Inferior parietal cortex (tissue), 1 donor: ENCODE measurements at regions not wholly inside any gene's neighbourhood (a gene's known extent, or its start where the extent isn't known, plus 50 kb on each side); places are given as distances from the start of the nearest gene placed in this dataset.

Source experiments
- DNase-seq: peaks from one replicate; pipeline ENCODE4 v3.0.0-alpha.2; 2016; ENCODE audit errors: extremely low spot score

- DNase-seq: no peak
Measured at GRCh38 chr1:181387702-181388101, 95.6 kb upstream of the CACNA1E start.

- DNase-seq: no peak
Measured at GRCh38 chr1:181390410-181391077, 92.8 kb upstream of the CACNA1E start.

DNA sequence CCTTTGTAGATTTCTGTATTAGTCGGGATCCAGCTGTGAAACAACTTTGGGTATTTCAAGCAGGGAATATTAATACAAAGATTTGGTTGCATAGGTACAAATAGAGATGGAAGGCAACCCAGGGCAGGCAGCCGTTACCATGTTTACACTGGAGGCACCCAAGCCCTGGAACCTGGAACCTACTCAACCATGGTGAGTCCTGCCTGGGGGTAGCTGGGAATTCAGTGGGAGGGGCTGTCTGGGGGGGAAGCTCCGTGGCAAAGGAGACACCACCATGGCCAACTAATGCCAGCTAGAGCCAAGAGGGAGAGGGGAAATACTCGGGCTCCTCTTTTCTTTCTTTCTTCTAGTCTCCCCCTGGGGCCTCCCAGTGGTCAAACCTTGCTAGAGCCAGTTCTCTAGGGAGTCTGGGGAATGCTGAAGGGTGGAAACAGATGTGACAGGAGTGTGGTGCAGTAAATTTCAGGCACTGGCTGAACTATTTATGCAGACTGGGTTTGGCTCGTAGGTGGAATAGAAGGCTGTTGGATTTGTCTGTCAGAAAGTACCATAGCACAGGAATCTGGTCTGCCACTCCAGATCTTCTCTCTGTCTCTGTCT, 91.9 kb upstream of the CACNA1E start:
- no peak for DNase-seq

DNA sequence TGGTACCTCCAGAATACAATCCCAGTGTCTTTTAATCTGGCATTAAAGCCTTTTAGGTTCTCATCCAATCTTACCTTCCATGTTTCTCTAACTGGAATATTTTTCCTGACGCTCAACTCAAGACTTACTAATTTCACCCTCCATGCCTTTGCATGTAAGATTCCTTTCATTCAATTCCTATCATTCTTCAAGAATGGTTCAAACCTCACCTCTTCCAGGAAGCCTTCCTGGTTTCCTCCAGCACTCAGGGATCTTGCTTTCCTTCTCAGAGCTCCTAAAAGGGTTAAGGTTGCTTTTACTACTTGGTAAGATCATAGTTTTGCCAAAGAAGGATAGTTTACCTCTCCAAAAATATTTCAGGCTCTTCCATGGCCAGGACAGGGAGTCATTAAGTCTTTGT, 91.2 kb upstream of the CACNA1E start:
- no peak for DNase-seq

DNA sequence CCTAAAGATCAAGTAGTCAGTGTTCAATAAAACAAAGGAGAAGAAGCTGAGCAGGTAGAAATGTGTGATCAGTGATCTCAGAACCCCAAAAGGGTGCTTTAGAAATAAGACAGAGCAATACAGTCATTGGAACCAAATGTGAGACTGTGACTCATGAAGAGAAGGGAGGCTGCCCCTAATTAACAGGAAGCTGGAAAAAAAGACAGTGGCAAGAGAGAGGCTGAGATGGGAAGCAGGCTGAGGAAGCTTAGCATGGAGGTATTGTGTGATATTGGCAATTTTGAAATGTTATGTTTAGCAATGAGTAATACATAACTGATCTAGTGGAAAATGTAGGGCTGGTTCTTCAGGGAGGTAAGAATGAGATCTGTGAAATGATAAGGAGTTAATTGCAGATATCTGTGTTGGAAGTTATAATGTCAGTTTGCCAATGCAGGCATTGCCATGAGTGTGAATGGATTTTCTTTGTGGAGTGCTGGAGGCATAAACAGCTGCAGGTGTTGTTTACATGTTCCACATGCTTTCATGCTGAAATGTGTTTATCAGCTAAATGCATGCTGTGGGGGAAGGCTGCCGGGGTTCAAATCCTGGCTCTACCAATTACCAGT, 90.6 kb upstream of the CACNA1E start:
- DNase-seq: no peak

DNA sequence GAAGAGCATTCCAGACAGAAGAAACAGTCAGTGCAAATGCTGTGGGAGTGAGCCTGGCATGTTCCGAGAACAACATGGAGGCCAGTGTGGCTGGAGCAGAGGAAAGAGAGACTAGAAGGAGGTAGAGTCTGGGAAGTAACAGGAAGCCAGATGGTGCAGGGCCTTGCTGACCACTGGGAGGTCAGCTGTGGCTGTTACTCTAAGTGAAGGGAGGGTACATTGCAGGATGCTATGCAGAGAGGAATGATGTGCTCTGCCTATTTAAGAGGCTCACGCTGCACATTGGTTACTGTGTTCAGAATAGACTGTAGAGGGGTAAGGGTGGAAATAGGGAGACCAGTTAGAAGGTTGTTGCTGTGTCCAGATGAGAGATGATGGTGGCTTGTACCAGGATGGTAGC, 88.6 kb upstream of the CACNA1E start:
- DNase-seq: no peak

GRCh38 chr1:181396171-181396670, 87.1 kb upstream of the CACNA1E start:
- DNase-seq: no peak

DNA sequence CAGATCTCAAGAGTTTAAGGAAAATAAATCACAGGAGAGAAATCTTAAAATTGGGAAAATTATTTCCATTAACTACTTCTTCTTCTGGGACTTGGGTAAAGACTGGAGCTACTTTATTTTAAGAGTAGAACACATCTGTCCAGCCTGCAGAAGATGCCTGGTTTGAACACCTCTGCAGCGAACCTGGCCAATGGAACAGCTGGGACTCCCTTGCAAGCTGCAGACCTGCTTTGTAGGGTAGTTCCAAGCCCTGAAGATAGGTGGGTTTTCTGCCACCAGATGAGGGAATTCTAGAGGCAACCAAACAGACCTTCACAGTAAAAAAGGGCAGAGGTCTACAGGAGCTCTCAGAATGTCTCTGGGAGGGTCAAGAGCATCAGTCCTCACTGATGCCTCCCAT, 86.5 kb upstream of the CACNA1E start:
- no peak for DNase-seq

GRCh38 chr1:181397845-181398244, 85.5 kb upstream of the CACNA1E start:
- no peak for DNase-seq

DNA sequence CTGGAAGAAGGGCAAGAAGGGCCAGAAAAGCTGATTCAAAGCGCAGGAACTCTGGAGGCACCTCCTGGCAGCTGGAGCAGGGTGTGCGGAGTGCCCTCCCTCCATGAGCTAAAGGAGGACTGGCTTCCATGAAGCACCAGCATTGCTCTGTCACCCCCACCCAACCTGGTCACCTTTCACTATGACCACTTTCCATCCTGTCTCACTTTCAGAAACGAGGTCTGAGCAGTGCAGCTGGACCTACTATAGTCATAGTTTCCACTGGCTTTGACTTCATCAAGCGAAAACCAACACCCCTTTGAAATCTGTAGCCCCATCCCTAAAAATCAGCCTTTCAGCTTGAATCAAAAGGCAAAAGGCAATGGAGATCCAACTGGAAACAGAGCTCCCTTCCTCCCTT, 84.8 kb upstream of the CACNA1E start:
- DNase-seq: no peak

- DNase-seq: no peak
Measured at GRCh38 chr1:181405584-181405983, 77.7 kb upstream of the CACNA1E start.

GRCh38 chr1:181406989-181407388, 76.3 kb upstream of the CACNA1E start:
- DNase-seq: no peak

DNA sequence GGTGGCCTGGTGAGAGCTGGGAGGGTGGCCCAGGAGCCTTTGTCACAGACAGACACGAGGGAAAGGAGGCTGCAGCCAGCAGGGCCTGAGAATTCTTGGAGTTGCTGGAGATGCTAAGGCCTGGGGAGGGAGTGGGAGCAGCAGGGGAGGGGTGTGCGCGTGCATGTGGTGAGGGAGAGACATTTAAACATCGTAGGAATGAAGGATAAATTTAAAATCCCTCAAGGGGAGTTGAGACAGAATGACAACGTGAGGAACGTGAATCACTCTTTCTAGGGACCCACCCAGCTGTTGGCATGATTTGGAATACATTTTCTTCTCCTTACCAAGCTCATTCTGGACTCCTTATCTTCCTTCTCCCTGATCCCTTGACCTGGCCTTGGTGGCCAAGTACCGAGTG, 73.3 kb upstream of the CACNA1E start:
- no peak for DNase-seq

DNA sequence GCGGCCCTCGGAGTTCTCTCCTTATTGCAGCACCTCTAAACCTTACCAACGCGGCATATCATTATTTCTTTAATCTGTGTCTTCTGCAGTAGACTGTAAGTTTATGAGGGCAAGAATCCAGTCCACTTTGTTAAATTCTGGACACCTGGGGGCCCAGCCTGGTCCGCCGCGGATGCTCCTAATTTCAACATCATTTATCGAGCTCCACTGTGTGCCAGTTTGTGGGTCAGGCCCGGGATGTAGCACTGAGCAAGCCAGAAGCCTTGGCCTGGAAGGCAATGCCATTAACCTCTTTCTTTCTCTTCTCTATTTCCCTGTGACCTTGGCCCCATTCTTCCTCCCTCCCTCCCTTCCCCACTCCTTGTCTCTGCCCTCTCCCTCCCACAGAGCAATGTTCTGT, 70.6 kb upstream of the CACNA1E start:
- no peak for DNase-seq

GRCh38 chr1:181413195-181413815, 70.0 kb upstream of the CACNA1E start:
- no peak for DNase-seq

- no peak for DNase-seq
Measured at GRCh38 chr1:181413836-181414235, 69.5 kb upstream of the CACNA1E start.

GRCh38 chr1:181416268-181416860, 67.0 kb upstream of the CACNA1E start:
- DNase-seq: no peak

DNA sequence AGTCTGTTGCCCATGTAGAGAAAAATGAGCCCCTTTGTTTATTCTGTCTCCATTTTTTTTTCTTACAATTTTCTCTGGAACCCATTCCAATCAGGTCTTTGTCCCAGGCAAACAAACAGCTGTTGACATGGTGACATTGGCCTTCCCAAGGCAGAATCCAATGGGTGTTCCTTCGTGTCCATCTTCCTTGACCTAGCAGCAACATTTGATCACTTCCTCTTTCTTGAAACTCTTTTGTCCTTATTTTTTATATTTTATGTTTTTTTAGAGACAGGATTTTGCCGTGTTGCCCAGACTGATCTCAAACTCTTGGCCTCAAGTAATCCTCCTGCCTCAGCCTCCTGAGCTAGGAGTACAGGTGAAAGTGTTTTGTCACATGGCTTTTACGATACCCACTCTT, 65.4 kb upstream of the CACNA1E start:
- no peak for DNase-seq

DNA sequence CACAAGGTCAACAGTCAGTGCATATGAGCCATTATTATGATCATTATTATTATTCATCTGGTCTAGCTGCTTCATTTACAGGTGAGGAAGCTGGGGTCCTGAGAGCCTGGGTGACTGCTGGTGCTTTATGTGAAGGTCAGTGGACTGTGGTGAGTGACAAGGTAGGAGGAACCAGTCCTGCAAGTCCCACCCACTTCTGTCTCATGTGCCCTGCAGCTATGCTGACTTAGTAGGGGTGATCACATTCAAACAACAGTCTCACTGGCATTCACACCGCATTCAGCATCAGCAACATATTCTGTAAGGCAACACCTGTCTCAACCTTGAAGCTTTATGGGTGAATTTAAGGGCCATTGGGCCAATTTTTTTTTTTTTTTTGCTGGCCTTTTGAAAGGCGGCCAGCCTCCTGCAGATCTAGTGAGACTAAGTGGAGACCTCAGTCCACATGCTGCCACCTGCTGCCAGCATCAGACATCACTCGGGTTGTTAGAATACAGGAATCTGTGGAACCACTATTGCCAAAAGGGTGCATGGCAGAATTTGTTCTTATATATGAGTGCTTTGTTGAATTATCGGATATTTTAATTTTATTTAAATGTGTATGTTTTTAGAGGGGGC, 59.9 kb upstream of the CACNA1E start:
- DNase-seq: peak; percentile 66

- DNase-seq: peak; percentile 95
Measured at GRCh38 chr1:181424786-181425403, 58.4 kb upstream of the CACNA1E start.

GRCh38 chr1:181425566-181425965, 57.8 kb upstream of the CACNA1E start:
- no peak for DNase-seq

GRCh38 chr1:181429462-181429861, 53.9 kb upstream of the CACNA1E start:
- no peak for DNase-seq
